GM23248 (cell line): ENCODE measurements at regions not wholly inside any gene's neighbourhood (a gene's known extent, or its start where the extent isn't known, plus 50 kb on each side); places are given as distances from the start of the nearest gene placed in this dataset.

ENCODE experiments used
- DNase-seq: peaks from one replicate; pipeline ENCODE4 v3.0.0-alpha.2; 2015
- H2AFZ ChIP-seq: fragments of 200-600 bp; sonication (generic); 2 replicates; pipeline ENCODE4 v1.6.1; 2016; ENCODE audit warnings: antibody characterized with exemption
- H3F3A ChIP-seq: fragments of 200-600 bp; sonication (generic); 2 replicates; pipeline ENCODE4 v1.6.1; 2016; ENCODE audit warnings: mild to moderate bottlenecking, antibody characterized with exemption, mixed run types; ENCODE audit not compliant: insufficient read depth
- H3K27ac ChIP-seq: fragments of 200-600 bp; sonication (generic); 2 replicates; pipeline ENCODE4 v1.5.1; 2016; ENCODE audit warnings: mild to moderate bottlenecking
- H3K27me3 ChIP-seq: fragments of 200-600 bp; sonication (generic); replicated peaks from 2 replicates; pipeline ENCODE4 v1.6.1; 2016; ENCODE audit warnings: mild to moderate bottlenecking; ENCODE audit not compliant: insufficient read depth
- H3K36me3 ChIP-seq: fragments of 200-600 bp; sonication (generic); 2 replicates; pipeline ENCODE4 v1.6.1; 2016; ENCODE audit warnings: low read depth, mild to moderate bottlenecking
- H3K4me1 ChIP-seq: fragments of 200-600 bp; sonication (generic); 2 replicates; pipeline ENCODE4 v1.6.1; 2016; ENCODE audit warnings: mild to moderate bottlenecking; ENCODE audit not compliant: insufficient read depth
- H3K4me2 ChIP-seq: fragments of 200-600 bp; sonication (generic); one replicate; pipeline ENCODE4 v1.6.1; 2016; ENCODE audit warnings: mild to moderate bottlenecking; ENCODE audit not compliant: unreplicated experiment
- H3K4me3 ChIP-seq: fragments of 200-600 bp; sonication (generic); 2 replicates; pipeline ENCODE4 v1.5.1; 2016; ENCODE audit warnings: mild to moderate bottlenecking
- H3K79me2 ChIP-seq: fragments of 200-600 bp; sonication (generic); 2 replicates; pipeline ENCODE4 v1.6.1; 2016; ENCODE audit warnings: mild to moderate bottlenecking; ENCODE audit not compliant: insufficient read depth
- H3K9ac ChIP-seq: fragments of 200-600 bp; sonication (generic); 2 replicates; pipeline ENCODE4 v1.6.1; 2016; ENCODE audit warnings: mild to moderate bottlenecking
- H3K9me2 ChIP-seq: fragments of 200-600 bp; sonication (generic); 2 replicates; pipeline ENCODE4 v1.6.1; 2016; ENCODE audit warnings: mixed run types, mild to moderate bottlenecking, moderate library complexity; ENCODE audit not compliant: insufficient read depth
- H3K9me3 ChIP-seq: fragments of 200-600 bp; sonication (generic); one replicate; pipeline ENCODE4 v1.6.1; 2017; ENCODE audit warnings: low read depth
- H4K20me1 ChIP-seq: fragments of 200-600 bp; sonication (generic); 2 replicates; pipeline ENCODE4 v1.6.0; 2016; ENCODE audit not compliant: insufficient read depth
- EZH2 ChIP-seq: fragments of 200-600 bp; sonication (generic); IDR thresholded peaks from 2 replicates; pipeline ENCODE4 v1.6.1; 2018; ENCODE audit warnings: antibody characterized with exemption, mild to moderate bottlenecking; ENCODE audit not compliant: insufficient read depth, poor library complexity, severe bottlenecking
- EZH2phosphoT487 ChIP-seq: fragments of 200-600 bp; sonication (generic); IDR thresholded peaks from 2 replicates; pipeline ENCODE4 v1.6.1; 2018; ENCODE audit warnings: antibody characterized with exemption, moderate library complexity, mild to moderate bottlenecking, low read depth; ENCODE audit not compliant: insufficient read depth
- WGBS, 2 experiments: methylation state at CpG; one replicate each; pipeline ENCODE4 v1.1.6; 2015 to 2017; ENCODE audit warnings: low lambda C conversion rate in 2 of 2, low coverage in 1 of 2; ENCODE audit errors: missing lambda C conversion rate in 2 of 2; 5-methylcytosine and 5-hydroxymethylcytosine counted together
- in situ Hi-C: fragments of 300-500 bp; cut with MboI; formaldehyde crosslinking; loops from 2 replicates; pipeline ENCODE4 v1.15.0; 2020

DNA sequence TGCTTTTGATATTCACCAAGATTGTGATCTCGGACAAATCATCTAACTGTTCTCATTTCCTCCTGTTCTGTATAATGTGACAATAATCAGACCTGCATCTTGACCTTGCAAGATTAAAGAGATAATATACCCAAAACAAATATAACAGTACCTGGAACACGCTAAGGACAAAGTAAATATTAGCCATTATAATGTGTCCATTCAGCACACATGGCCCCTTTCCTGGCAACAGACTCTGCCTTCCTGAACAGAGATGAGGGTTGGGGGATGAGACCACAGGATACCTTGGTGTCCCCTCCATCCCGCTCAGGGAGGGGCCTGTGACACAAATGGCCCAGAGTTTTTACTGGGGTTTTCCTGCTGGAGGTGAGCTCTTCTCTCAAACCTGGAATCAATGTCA lies 143.4 kb upstream of the SERPINE2 start:
- Histone ChIP-seq H2AFZ (no peak overlapping the region), H3K9ac (no peak overlapping the region), H3K9me2 (no peaks in the 10 kb centered on the region), H3K4me3 (no peak overlapping the region), H3K4me1 (no peaks in the 10 kb centered on the region), H3F3A (no peaks in the 10 kb centered on the region), H3K36me3 (no peaks in the 10 kb centered on the region), H3K9me3 (no peaks in the 10 kb centered on the region), H3K79me2 (no peaks in the 10 kb centered on the region), H4K20me1 (no peaks in the 10 kb centered on the region), H3K27me3 (no peaks in the 10 kb centered on the region), H3K4me2 (no peak overlapping the region), H3K27ac (no peak overlapping the region)
- 81 to 84% methylated on average over 3 of the region's 3 CpGs for WGBS, 2 experiments
- DNase-seq: no peak
- in situ Hi-C loops: no loop called here
- TF ChIP-seq EZH2 (no peak), EZH2phosphoT487 (no peak)

DNA sequence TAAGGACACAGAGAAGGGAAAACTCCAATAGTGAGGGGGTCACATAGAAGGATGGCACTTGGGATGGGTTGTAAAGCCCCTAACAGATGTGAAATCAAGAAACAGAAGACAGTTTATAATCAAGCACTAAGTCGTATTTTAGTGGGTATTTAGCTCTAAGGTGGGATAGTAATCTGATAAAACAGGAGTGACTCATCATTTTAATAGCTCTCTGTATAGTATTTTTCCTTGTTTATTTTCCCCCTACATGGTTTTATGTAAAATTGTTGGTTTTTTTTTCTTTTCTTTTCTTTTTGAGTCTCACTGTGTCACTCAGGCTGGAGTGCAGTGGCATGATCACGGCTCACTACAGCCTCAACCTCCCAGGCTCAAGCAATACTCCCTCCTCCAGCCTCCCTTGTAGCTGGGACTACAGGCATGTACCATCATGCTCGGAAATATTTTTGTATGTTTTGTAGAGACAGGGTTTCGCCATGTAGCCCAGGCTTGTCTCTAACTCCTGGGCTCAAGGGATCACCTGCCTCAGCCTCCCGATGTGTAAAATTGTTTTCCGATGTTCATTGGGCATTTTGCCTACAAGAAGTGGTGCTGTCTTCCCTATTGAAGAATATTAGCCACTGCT lies 142.6 kb upstream of the SERPINE2 start:
- H3K9me2 ChIP-seq: no peaks in the 10 kb centered on the region
- TF ChIP-seq EZH2: no peak
- no peaks in the 10 kb centered on the region for H3K4me1 ChIP-seq
- H3K4me2 ChIP-seq: no peak overlapping the region
- no peak overlapping the region for H3K27ac ChIP-seq
- H2AFZ ChIP-seq: no peak overlapping the region
- H3K9ac ChIP-seq: no peak overlapping the region
- H3K36me3 ChIP-seq: no peaks in the 10 kb centered on the region
- H4K20me1 ChIP-seq: no peaks in the 10 kb centered on the region
- H3F3A ChIP-seq: no peaks in the 10 kb centered on the region
- 84 to 90% methylated on average over 6 of the region's 6 CpGs for WGBS, 2 experiments
- no peaks in the 10 kb centered on the region for H3K27me3 ChIP-seq
- no peak for DNase-seq
- in situ Hi-C loops: no loop called here
- no peak overlapping the region for H3K4me3 ChIP-seq
- no peaks in the 10 kb centered on the region for H3K9me3 ChIP-seq
- no peaks in the 10 kb centered on the region for H3K79me2 ChIP-seq

DNA sequence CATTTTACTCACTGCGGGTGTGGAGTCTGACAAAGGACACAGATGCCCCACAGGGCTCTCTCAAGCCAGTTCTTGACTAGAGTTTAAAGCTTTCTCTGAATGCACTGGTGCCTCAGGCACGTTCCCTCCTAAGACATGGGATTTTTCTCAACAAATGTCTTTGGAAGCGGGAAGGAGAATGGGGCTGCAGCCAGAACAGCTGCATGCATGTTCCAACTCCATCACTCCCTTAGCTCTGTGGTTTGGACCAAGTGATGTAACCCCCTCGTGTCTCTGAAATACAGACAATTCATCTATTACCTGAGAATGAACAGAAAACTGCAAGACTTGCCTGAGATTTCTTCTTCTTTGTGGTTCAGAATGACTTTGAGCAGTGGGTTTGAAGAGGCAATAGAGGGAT lies 141.7 kb upstream of the SERPINE2 start:
- Histone ChIP-seq H3K9me2 (no peaks in the 10 kb centered on the region), H3K79me2 (no peaks in the 10 kb centered on the region), H3K27ac (no peak overlapping the region), H3F3A (no peaks in the 10 kb centered on the region), H3K9me3 (no peaks in the 10 kb centered on the region), H3K27me3 (no peaks in the 10 kb centered on the region), H3K9ac (no peak overlapping the region), H3K4me3 (no peak overlapping the region), H3K4me1 (no peaks in the 10 kb centered on the region), H2AFZ (no peak overlapping the region), H3K36me3 (no peaks in the 10 kb centered on the region), H4K20me1 (no peaks in the 10 kb centered on the region), H3K4me2 (no peak overlapping the region)
- 68 to 76% methylated on average over 4 of the region's 4 CpGs for WGBS, 2 experiments
- no peak for DNase-seq
- in situ Hi-C loops: no loop called here
- TF ChIP-seq EZH2phosphoT487 (no peak), EZH2 (no peak)

DNA sequence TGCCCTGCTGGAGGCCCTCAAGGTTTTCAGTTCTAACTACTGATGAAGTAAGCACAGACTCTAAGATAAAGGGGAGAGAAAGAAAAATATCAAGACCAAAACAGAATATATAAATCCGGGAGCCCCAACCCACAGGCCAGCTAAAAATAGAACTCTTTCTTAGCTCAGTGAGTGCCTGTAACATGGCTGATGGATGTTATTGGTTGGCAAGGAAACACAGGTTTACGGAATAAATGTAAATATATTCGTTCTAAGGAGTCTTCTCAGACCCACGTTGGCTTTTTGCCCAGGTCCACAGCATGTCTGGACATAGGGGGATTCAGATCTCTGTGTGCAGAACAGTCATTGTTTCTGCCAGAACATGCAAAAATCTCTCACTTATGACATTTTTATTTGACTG lies 139.0 kb upstream of the SERPINE2 start:
- H4K20me1 ChIP-seq: no peaks in the 10 kb centered on the region
- no peaks in the 10 kb centered on the region for H3K27me3 ChIP-seq
- no peaks in the 10 kb centered on the region for H3K79me2 ChIP-seq
- H3K9ac ChIP-seq: no peak overlapping the region
- H3K36me3 ChIP-seq: no peaks in the 10 kb centered on the region
- H2AFZ ChIP-seq: no peak overlapping the region
- in situ Hi-C loops: no loop called here
- no peaks in the 10 kb centered on the region for H3K9me2 ChIP-seq
- H3K4me2 ChIP-seq: no peak overlapping the region
- DNase-seq: no peak
- H3K9me3 ChIP-seq: no peaks in the 10 kb centered on the region
- no peak overlapping the region for H3K27ac ChIP-seq
- no peak for TF ChIP-seq EZH2phosphoT487
- TF ChIP-seq EZH2: no peak
- H3K4me3 ChIP-seq: no peak overlapping the region
- peaks cover 5% of the 10 kb centered on the region for H3K4me1 ChIP-seq
- 26 to 37% methylated on average over 4 of the region's 4 CpGs for WGBS, 2 experiments
- no peaks in the 10 kb centered on the region for H3F3A ChIP-seq

DNA sequence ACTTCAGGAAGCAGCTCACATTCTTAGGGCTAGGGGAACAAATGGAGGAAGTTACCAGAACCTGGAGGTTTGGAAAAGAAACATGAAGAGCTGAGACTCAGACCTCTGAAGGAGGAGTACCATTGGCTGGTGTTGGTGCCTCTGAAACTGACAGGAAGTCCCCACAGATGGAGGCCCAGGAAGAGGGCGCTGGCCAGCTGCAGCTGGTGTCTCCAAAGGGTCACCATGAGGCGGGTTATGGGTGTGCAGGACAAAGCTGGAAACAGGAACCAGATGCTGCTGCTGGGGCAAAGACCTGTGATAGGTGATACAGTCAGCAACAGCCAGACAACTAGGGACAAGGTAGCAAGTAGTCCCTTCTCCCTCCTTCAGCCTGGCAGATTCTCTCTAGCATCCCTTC lies 136.5 kb upstream of the SERPINE2 start:
- Histone ChIP-seq H3K4me1 (peaks cover 8% of the 10 kb centered on the region), H3K9me2 (no peaks in the 10 kb centered on the region), H3K9me3 (no peaks in the 10 kb centered on the region), H4K20me1 (no peaks in the 10 kb centered on the region), H3K27me3 (no peaks in the 10 kb centered on the region), H2AFZ (no peak overlapping the region), H3K4me2 (no peak overlapping the region), H3K27ac (no peak overlapping the region), H3K36me3 (no peaks in the 10 kb centered on the region), H3F3A (no peaks in the 10 kb centered on the region), H3K79me2 (no peaks in the 10 kb centered on the region), H3K4me3 (no peak overlapping the region), H3K9ac (no peak overlapping the region)
- 70 to 91% methylated on average over 2 of the region's 2 CpGs for WGBS, 2 experiments
- no peak for TF ChIP-seq EZH2
- in situ Hi-C loops: no loop called here
- DNase-seq: no peak
